NCI-H446 treated with DMSO at 0.1 percent for 48 hours (cell line): ENCODE measurements at regions not wholly inside any gene's neighbourhood (a gene's known extent, or its start where the extent isn't known, plus 50 kb on each side); places are given as distances from the start of the nearest gene placed in this dataset.
"Not testable (repeated sequence)": the region's sequence is repeated elsewhere in the genome, so short reads cannot be mapped to it uniquely, and the experiment has no call there.

Experiments
- DNase-seq: peaks from one replicate; lab custom pipeline; 2025; lab: John Stamatoyannopoulos, UW

DNA sequence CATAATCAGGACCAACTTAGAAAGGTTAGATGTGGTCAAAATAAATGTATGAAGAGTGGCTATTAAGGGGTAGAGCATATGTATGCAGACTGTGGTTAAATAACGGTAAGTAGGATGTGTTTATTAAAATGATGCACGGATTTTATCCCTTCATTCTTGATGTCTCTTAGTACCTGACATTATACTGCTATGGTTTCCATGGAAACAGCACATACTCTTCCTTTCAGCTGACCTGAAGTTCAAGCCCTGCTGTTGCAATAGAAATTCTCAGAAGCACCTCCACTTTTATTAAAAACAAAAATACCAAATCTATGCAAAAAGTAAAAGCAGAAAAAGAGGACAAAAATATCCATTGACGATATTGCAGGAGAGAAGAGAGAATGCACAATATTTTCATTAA lies 381.4 kb downstream of the RWDD3 start:
- no peak for DNase-seq

DNA sequence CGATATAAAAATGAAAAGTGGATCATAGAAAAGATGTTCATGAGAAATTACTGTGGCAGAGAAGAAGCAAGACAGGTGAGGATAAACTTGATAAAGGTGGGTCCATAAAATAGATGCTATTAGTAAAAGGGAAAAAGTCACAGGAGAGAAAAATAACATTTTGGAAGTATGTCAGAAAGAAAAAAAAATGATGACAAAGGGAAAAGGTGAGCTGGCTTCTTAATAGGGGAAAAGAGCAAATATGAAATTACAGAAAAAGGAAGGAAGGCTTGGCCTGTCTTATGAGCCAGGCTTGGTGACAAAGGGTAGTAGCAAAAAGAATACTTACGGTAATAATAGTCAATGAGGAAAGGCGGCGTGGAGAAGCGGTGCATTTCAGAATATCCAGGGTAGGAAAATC lies 386.1 kb downstream of the RWDD3 start:
- no peak for DNase-seq

DNA sequence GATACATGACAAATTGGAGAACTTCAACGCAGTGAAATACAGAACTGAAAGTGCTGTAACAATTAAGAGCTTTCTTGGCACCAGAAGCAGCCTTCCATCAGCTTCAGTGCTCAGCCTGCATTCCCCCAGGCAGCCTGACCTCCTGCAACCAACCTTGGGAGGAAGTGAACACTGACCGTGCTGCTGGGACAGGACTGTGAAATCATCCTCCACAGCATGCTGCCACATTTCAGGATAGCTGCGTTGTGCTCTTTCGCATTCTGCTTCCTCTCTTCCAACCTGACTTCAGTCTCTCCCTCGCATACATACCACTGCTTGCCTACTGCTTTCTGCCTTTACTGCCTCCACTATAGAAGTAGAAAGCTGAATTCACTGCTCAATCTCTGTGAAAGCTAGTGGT lies 388.6 kb downstream of the RWDD3 start:
- no peak for DNase-seq

DNA sequence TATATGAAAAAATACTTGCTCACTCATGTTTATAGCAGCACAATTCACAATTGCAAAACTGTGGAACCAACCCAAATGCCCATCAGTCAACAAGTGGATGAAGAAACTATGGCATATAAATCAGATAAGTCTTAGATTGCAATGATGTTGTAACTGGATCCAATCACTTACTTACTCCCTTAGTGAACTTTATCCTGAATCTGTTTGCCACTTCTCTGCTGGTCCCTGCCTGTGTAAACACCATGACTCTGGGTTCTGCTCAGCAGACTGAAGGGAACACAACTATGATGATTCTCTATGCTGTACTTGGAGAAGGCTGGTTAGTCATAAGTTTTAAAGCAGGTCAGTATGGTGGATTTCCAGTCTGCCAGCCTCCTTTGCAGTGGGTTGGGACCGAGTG lies 391.2 kb downstream of the RWDD3 start:
- DNase-seq = no peak

DNA sequence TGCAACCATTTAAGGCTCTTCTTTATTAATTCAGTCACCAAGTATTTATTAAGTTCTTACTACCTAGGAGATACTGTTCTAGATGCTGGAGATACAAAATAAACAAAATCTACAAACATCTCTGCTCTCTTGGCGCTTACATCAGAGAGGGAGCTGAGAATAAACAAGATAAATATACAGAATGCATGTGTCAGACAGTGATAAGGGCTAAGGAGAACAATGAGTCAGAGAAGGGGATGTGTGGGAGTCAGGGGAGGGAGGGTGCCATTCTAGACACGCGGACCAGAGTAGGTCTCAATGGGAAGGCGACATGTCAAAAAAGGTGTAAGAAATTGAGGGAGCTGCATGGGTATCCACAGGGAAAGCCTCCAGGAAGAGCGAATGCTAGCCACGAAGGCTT lies 393.2 kb downstream of the RWDD3 start:
- no peak for DNase-seq

DNA sequence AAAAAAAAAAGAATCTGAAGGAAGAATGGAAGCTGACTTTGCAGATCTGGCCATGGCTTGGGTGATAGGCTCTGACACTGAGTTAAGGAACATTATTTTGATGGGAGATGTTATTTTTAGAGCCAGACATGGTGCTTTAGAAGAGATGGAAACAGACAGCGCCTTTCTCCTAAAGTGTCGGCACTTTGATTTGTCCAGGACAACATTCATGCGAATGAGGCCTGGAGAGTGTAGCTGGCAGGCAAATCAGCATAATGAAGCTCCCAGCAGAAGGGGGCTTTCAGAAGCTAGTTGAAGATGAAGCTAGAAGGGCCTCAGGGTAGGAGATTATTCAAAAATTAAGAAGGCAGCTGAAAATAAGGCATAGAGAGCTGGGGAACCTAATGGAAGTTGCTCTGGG lies 397.7 kb downstream of the RWDD3 start:
- no peak for DNase-seq

DNA sequence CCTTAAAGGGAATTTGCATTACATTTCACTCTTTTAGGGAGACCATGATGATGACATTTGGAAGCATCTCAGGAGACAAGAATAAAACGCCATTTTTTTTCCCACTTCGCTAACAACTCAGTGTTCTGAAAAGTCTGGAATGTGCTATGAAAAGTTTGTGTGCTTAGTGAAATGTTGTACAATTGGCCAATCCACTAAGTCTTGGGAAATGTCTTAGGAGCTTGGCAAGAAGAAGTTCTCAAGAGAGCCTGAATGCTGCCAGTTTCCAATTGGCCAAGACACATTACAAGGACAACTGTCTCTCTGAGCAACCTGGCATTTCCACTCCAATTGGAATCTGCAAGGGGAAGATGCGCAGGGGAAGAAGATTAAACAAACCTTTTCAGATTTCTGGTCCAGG lies 401.8 kb downstream of the RWDD3 start:
- DNase-seq = no peak

DNA sequence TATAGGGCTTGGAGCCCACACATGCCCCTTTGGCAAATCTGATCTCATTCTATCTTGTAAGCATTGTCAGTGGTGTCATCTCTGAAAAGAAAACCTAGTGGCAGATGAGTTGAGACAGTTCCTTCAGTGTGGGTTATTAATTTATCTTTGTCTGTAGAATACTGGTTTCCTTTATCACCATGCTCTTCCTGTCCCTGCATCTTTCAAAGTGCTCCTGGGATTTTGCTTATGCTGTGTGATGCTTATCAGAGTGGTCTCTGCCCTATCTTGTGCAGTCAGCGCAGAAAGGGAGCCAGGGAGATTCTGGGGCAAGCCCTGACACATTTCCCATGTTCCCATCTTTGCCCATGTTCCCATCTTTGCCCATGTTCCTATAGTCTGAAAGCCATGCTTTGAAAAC lies 402.9 kb downstream of the RWDD3 start:
- no peak for DNase-seq

DNA sequence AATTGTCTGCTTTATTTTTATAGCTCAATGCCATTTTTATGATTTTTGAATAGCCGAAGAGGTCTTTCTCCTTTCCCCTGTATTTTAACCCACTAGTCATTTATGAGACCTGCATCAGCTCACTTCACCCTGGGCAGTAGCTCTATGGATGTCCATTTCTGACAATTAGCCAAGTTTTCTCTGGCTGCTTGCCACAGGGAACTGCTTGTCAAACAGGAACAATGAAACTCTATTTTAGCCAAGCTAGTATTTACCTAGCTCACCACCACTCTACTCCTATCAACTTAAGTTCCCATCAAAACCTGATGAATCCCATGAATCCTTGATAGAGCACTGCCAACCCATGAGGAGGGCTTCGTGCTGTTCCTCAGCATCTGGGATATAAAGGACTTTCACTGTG lies 406.7 kb downstream of the RWDD3 start:
- DNase-seq = peak; percentile 37

DNA sequence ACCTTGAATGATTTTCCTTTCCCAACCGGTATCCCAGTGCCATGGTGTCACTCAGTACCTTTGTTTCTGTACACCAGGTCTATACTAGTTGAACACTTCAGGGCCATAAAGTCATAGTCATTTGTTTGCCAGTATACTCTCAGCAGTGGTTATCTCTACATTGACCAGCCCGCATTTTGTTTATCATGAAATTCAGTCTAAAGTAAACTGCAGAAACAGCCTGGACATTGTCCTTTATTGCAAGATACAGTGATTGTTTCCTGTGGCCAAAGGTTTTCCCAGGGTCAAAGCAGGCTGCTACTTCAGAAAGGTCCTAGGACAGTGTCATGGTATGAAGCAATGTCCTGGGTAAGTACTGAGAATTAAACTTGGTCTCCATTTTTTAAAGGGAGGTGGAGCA lies 407.4 kb downstream of the RWDD3 start:
- no peak for DNase-seq

DNA sequence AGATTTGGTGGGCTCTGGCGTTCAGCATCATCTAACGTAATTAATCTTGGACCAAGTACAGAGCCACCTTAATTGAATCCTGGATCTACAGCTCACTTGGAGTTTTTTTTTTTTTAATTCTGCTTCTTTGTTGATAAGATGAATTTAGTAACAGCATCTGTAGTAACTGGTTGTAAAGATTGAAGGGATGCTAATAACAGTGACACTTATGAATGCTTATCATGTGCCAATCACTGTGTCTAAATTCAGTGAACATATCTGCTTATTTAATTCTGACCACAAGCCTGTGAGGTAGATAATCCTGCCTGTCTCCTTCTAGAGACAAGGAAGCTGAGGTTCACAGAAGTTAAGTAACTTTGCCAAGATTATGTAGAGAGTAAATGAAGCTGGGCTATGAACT lies 408.0 kb downstream of the RWDD3 start:
- no peak for DNase-seq

DNA sequence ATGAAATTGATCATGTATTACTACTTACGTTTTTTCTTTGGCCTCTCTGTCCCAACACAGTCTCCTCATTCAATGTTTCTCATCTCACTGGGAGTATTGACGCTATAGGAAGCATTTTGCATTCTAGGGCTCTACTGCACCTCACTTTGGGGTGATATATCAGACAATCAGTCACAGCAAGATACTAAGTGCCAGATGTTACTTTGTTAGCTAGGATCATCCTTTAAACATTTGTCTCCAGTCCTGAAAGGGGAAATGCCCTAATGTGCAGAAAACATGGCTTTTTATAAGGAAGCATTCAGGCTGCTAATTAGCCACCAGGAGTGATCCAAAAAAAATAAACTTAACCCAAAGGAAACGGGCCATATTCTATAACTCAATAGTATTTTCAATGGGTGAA lies 409.1 kb downstream of the RWDD3 start:
- no peak for DNase-seq

DNA sequence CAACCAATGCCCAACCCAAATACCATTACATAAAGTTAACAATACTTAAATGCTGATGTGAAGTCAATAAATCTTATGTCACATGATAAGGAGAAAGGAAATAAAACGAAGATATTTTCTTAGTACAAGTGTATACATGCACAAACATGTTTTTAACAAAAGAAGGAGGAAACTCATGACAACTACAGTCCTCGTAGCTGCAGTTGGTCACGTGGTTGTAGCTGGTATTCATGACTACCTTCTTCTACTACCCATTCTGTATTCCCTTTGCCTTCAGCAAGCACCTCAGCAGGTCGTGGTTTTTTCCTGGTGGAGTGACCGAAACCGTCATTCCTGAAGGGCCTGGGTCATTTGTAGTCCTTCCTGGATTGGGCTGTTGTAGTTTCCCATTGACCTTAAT lies 411.1 kb downstream of the RWDD3 start:
- not testable (repeated sequence) for DNase-seq

DNA sequence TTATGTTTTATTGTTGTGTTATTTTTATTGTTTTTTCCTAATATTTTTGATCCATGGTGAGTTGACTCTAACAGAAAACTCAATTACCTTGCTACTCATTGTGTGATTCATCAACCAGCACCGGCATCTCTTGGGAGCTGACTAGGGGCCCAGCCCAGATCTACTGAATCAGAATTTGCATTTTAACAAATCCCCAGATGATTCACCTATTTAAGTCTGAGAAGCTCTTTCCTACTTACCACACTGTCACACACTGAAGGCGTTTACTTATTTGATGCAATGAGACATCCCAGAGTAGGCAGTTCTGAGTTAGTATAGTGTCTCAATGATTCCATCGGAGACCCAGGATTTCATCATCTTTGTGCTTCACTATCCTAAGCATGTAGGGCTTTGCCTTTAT lies 416.6 kb downstream of the RWDD3 start:
- DNase-seq = no peak

DNA sequence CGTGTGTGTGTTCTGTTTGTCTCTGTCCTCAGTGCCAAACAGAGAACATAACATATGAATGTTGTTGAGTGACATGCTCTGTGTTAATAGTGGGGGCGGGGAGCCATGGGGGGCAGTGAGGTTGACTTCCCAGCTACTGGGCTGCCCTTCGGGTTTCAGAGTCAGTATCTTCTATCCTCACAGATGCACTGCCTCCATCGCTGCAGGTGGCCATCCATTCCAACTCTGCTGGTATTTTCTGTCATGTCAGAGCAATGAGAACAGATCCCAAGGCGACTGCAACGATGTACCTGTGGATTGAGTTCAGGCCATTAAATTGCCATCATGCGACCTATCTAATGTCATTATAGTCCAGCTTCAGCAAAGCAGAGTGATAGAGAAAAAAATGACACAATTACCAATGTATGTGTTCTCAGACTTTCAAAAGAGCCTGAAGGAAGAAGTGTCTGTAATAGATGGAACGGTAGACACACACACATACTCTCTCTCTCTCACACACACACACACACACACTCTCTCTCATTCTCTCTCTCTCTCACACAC lies 418.5 kb downstream of the RWDD3 start:
- no peak for DNase-seq

DNA sequence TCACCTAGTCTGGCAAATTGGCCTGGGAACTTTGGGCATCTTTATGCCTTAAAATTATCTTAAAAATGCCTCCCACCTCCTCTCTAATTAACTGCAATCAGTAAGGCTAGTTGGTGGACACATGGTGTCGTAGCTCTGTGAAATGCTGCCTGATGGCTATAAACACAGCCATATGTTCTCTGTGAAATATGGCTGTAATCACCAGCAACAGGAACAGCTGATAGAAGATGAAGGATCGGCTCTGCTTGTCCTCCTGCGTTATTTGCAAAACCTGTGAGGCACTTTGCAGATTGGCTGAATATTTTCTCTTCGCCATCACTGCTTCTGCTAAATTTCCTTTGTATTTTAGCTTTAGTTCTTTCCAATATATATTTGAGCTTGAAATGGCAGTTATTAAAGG lies 419.6 kb downstream of the RWDD3 start:
- no peak for DNase-seq

DNA sequence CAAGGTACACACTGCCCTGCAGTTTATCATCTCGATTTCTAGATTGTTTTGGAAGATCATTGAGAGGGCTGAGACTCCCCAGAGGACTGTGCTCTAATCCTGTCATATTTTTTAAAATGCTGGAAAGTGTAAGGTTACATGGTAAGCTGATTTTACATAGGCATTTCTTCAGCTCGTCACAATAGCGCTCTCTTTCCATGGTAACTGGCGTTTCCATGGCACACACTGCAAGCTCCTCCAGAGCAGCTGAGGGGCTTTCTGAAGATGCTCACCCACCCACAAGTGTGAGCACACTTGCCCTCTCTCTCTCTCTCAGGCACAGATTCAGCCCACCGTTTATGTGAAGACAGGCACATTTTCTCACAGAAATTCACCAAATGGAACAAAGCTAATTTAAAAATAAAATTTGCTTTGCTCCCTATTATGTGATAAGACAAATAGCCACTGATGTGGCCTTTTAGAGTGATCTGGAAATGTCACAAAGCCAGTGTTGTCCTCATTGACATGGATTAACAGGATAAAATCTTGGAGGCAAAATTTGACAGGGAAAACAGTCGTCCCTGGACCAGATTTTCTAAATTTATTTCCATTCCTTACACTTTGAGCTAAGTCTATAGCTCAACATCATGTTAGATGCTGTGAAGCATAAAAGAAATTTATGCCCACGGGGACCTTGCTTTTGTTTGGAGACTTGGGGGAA lies 421.5 kb downstream of the RWDD3 start:
- no peak for DNase-seq

DNA sequence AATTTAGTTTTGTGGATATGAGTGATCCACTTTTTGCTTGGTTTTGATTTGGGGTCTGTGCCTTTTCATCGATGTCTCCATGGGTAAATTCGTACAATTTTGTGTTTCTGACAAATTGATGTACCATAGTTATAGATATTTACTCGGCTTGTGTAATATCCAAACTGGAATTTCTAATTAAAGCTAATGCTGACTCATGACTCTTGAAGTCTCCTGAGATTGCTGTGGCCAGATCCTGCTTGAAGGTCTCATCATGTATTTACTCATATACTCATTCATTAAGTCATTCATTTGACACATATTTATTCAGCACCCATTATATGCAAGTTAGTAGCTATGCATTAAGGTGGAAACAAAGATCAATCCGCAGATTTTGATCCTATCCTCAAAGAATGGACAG lies 423.2 kb downstream of the RWDD3 start:
- no peak for DNase-seq

DNA sequence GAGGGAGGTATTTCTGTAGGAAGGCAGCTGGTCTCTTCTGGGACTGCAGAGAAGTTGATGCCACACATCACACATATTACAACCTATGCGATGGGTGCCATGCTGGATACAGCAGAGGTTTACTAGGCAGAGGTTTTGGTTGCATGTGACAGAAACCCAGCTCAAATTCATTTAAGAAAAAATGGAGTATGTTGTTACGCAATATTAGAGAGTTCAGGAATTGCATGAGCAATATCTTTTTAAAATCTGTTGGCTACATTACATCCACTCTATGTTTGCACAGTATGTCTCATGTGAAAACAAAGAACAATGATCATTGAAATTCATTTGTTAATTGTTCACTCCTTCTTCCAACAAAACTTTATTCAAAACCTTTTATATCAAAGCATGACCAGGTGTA lies 425.2 kb downstream of the RWDD3 start:
- no peak for DNase-seq

DNA sequence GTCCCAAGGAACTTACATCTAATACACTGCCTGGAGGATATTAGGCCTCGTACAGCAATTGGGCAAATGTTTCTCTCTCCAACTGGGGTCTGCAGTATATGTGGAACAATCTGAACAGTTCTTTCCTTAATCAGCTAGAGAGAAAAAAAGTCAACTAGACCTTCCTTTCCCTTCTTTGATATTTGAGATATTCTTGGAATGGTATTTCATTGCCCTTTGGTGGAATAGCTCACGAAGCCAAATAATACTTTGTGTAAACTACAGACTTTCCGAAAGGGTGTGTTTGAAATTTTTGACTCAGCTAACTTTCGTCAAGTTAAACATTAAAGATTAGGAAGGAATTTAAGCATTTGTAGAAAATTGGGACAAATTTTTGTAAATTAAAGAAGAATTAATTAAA lies 425.6 kb downstream of the RWDD3 start:
- DNase-seq = no peak

DNA sequence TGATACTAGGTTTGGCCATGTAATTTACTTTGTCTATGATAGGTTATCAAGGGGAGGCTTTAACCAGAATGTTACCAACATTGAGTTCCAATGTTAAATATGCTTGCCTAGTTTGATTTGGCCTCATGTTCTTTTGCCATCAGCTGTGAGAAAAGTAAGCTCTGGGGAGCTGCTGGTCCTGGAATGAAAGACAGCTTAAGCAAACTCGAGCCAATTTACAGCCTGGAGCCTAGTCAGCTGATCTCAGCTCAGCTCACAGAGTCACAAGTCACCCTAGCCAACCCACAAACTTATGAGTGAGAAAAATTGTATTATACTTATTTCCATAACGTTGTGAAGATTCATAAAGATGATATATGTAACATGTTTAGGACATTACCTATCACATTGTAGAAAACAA lies 426.7 kb downstream of the RWDD3 start:
- peak; percentile 27 for DNase-seq

DNA sequence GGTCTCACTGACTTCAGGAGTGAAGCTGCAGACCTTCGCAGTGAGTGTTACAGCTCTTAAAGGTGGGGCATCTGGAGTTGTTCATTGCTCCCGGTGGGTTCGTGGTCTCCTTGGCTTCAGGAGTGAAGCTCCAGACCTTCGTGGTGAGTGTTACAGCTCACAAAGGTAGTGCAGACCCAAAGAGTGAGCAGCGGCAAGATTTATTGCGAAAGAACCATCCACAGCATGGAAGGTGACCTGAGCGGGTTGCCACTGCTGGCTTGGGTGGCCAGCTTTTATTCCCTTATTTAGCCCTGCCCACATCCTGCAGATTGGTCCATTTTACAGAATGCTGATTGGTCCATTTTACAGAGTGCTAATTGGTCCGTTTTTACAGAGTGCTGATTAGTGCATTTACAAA lies 429.5 kb downstream of the RWDD3 start:
- DNase-seq = not testable (repeated sequence)

DNA sequence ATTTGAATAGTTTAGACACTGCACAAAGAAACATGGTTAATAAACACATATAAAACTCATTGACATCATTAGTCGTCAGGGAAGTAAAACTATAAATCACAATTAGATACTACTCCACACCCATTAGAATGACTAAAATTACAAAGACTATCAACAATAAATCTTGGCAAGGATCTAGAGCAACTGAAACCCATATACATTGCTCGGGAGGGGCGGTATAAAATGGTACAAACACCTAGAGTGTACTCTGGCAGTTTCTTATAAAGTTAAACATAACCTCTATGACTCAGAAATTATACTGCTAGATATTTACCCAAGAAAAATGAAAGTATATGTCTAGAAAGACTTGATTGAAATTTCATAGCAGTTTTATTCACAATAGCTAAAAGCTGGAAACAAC lies 434.2 kb downstream of the RWDD3 start:
- DNase-seq = no peak

DNA sequence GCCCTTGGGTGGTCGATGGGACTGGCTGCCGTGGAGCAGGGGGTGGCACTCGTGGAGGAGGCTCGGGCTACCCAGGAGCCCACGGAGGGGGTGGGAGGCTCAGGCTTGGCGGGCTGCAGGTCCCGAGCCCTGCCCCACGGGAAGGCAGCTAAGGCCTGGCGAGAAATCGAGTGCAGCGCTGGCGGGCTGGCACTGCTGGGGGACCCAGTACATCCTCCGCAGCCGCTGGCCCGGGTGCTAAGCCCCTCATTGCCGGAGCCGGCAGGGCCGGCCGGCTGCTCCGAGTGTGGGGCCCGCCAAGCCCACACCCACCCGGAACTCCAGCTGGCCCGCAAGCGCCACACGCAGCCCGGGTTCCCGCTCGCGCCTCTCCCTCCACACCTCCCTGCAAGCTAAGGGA lies 435.6 kb downstream of the RWDD3 start:
- DNase-seq = not testable (repeated sequence)
